ENCODE measurements at regions not wholly inside any gene's neighbourhood (a gene's known extent, or its start where the extent isn't known, plus 50 kb on each side); places are given as distances from the start of the nearest gene placed in this dataset.

DNA sequence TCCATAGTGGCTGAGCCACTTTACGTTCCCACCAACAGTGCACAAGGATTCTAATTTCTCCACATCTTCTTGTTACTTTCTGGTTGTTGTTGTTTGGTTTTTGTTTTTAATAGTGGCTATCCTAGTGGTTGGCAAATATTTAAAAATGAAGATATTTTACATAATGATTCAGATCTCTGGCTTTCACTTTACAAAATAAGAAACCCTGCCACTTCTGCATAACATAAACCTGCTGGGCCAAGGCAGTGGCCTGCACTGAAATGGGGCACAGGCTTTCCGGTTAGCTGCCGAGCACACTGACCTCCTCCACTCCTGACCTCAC lies 320.4 kb downstream of the RPS6KC1 start:
- no peak for TF ChIP-seq EZH2 (IDR thresholded peaks at IDR 0.05)
- no peak for TF ChIP-seq EZH2phosphoT487 (IDR thresholded peaks at IDR 0.05)
- TF ChIP-seq, protein P1, sequence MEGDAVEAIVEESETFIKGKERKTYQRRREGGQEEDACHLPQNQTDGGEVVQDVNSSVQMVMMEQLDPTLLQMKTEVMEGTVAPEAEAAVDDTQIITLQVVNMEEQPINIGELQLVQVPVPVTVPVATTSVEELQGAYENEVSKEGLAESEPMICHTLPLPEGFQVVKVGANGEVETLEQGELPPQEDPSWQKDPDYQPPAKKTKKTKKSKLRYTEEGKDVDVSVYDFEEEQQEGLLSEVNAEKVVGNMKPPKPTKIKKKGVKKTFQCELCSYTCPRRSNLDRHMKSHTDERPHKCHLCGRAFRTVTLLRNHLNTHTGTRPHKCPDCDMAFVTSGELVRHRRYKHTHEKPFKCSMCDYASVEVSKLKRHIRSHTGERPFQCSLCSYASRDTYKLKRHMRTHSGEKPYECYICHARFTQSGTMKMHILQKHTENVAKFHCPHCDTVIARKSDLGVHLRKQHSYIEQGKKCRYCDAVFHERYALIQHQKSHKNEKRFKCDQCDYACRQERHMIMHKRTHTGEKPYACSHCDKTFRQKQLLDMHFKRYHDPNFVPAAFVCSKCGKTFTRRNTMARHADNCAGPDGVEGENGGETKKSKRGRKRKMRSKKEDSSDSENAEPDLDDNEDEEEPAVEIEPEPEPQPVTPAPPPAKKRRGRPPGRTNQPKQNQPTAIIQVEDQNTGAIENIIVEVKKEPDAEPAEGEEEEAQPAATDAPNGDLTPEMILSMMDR (IDR thresholded peaks at IDR 0.05), result no peak

Data from neural progenitor cell (in vitro differentiated cells).